Activated CD4-positive, CD25-positive, alpha-beta regulatory T cell (primary cell): ENCODE measurements at regions not wholly inside any gene's neighbourhood (a gene's known extent, or its start where the extent isn't known, plus 50 kb on each side); places are given as distances from the start of the nearest gene placed in this dataset.
"Not testable (repeated sequence)": the region's sequence is repeated elsewhere in the genome, so short reads cannot be mapped to it uniquely, and the experiment has no call there.

Source experiments
- DNase-seq, 4 experiments: peaks; one replicate each; lab custom pipeline; 2025; lab: John Stamatoyannopoulos, UW

- no peak for DNase-seq
Observed at GRCh38 chr16:47905771-47906170, 250.0 kb downstream of the ABCC12 start.

- no peak for DNase-seq
Observed at GRCh38 chr16:47904691-47905090, 251.1 kb downstream of the ABCC12 start.

- DNase-seq = no peak
Observed at GRCh38 chr16:47903470-47903869, 252.3 kb downstream of the ABCC12 start.

GRCh38 chr16:47897105-47897504 lies 258.7 kb downstream of the ABCC12 start:
- DNase-seq = not testable (repeated sequence)

GRCh38 chr16:47895146-47895545 lies 260.6 kb downstream of the ABCC12 start:
- DNase-seq = no peak

GRCh38 chr16:47892999-47893398 lies 262.8 kb downstream of the ABCC12 start:
- DNase-seq = no peak

DNA sequence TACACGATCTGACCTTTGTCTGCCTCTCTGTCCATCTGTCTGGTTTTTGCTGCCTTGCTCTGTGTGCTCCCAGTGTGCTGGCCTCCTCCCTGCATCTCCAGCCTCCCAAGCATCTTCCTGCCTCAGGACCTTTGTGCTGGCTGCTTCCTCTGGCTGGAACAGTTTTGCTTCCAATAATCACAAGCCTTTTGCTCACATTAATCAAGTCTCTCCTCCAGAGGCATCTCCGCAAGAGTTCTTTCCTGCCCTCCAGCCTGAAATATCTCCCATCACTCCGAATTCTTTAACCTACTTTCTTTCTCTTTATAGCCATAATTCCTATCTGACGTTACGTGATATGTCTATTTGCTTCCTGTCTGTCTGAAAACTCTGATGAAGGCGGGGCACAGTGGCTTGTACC lies 267.1 kb downstream of the ABCC12 start:
- DNase-seq = no peak

DNA sequence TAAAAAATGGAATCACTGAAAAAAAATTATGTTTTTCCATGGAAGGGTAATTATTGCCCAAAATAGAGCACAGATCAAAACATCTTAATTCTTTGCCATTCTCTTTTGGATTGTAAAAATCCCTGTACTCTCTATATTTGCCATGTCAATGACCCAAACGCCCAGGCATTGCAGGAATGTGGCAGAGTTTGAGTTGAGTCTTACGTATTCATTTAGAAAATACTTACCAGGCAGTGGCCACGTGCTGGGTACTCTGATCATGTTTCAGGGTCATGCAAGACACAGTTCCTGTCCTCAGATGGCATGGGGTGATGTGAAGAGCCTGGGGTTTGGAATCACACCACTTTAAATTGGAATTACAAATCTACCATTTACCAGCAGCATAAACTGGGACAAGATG lies 267.7 kb downstream of the ABCC12 start:
- no peak for DNase-seq

DNA sequence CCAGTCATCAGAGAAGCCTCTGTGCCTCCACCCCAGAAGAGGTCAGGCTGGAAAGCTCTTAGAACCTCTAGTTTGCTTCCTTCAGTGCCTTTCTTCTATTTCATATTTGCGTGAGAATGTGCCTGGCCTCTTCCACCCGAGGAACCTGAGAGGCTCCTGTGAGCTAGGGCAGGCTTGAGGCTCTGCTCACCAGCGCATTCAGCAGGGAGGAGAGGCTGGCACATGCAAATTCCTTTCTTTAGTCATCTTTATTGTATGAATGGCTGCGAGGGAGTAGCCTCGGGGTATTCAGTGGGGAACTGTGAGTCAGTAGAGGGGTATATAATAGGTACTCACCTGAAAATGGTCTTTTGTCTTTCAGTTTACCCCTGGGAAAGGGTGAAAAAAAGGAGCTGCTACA lies 268.3 kb downstream of the ABCC12 start:
- no peak for DNase-seq

GRCh38 chr16:47886631-47887415 lies 269.0 kb downstream of the ABCC12 start:
- no peak for DNase-seq

DNA sequence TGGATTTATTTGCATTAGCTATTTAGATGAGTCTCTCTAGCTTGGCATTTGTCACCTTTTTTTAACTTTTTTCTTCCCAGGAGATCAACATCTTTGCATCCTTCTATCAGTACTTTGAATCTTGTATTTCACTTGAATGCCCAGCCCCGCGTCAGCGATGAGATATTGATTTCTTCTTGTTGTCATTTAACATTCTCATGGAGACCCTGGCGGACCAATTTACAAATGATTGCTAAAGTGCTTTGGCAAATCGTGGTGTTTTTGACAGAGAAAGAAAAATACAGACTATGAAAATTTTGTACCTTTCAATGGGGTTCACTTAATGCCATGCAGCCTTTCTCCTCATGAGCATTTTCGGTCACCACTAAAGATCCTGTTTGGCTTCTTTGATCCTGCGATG lies 269.7 kb downstream of the ABCC12 start:
- no peak for DNase-seq

DNA sequence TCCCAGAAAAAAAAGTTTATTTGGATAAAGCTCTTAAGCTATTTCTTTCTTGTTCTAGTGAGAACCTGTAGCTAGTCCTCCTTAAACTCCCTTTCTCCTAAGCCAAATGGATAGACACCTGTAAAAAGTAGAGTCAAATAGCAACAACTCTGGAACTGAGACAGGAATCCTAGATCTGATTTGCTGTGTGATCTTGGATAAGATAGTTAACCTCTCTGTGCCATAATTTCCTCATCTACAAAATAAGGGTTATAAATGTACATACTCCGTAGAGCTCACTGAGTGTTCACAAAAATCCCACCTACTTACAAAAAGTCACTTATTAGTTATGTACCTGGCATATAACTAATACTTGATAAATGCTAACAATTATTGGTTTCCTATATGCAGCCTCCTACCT lies 270.3 kb downstream of the ABCC12 start:
- DNase-seq = no peak

- no peak for DNase-seq
Observed at GRCh38 chr16:47884116-47884725, 271.6 kb downstream of the ABCC12 start.

DNA sequence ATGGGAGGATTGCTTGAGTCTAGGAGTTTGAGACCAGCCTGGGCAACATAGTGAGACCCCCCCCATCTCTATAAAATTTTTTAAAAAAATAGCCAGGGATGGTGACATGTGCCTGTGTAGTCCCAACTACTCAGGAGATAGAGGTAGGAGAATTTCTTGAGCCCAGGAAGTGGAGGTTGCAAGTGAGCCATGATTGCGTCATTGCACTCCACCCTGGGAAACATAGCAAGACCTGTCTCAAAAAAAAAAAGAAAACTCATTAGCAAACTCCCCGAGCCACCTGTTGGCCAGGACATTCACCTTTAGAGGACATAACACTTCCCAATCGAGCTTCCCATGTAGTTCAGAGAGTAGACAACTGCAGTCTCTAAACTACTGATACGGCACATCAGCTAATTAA lies 274.2 kb downstream of the ABCC12 start:
- no peak for DNase-seq

- no peak for DNase-seq
Observed at GRCh38 chr16:47880653-47881052, 275.1 kb downstream of the ABCC12 start.

- DNase-seq = no peak
Observed at GRCh38 chr16:47877166-47877565, 278.6 kb downstream of the ABCC12 start.

DNA sequence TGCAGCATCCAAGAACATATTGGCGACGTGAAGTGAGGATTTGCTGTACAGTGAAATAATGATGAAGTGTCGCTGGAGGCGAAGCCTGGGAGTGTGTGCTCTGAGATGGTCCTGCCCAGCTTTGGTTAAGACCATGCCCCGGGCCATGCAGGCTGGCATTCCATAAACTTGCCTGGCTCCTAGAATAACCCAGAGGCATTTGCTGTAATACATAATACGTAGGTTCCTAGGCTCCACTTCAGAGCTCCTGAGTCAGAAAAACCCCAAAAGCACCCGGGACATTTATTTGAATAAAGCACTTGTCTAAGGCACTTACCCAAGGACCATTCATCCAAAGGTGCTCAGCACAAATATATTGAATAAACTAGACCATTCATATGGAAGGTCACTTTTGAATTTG lies 279.3 kb downstream of the ABCC12 start:
- no peak for DNase-seq

DNA sequence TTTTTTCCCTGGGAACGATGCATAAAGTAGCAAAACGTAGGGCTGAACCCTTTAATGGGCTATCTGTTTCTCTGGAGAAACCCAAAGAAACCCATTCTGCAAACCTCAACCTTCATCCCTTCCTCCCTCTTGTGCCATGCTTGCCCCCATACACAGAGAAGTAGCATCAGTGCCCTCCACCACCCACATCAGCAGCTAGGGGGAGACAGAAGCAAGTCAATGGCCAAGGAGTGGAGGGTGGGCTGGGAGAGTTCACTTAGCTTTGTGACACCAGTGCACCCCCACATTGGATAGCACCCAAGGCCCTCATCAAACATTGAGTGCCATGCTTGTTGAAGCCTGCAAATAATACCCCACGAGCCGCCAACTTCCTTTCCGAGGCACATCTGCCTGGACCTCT lies 282.4 kb downstream of the ABCC12 start:
- no peak for DNase-seq

GRCh38 chr16:47872225-47872624 lies 283.6 kb downstream of the ABCC12 start:
- DNase-seq = no peak

GRCh38 chr16:47866423-47866822 lies 289.4 kb downstream of the ABCC12 start:
- no peak for DNase-seq

- no peak for DNase-seq
Observed at GRCh38 chr16:47865337-47865855, 290.4 kb downstream of the ABCC12 start.

DNA sequence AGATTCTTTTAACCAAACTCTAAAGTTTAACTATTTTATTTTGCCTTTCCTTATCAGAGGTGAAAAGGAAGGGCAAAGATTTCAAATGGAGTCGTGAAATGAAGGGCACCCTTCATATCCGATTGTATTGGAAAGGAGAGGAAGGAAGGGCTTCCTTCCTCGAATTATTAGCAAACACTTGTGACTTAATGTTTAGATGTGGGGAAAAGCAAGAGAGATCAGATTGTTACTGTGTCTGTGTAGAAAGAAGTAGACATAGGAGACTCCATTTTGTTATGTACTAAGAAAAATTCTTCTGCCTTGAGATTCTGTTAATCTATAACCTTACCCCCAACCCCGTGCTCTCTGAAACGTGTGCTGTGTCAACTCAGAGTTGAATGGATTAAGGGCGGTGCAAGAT lies 291.5 kb downstream of the ABCC12 start:
- not testable (repeated sequence) for DNase-seq

GRCh38 chr16:47861999-47862398 lies 293.8 kb downstream of the ABCC12 start:
- no peak for DNase-seq
